IgD-negative memory B cell (primary cell): ENCODE measurements at regions not wholly inside any gene's neighbourhood (a gene's known extent, or its start where the extent isn't known, plus 50 kb on each side); places are given as distances from the start of the nearest gene placed in this dataset.

ENCODE experiments used
- H3K27ac Mint-ChIP-seq, 3 donors: one replicate each; pipeline ENCODE4 v1.8.0; 2020 to 2022; ENCODE audit warnings: mild to moderate bottlenecking in 3 of 3, mixed read lengths in 3 of 3, moderate library complexity in 1 of 3
- H3K27me3 Mint-ChIP-seq: one replicate; pipeline ENCODE4 v1.8.0; 2021; ENCODE audit warnings: mixed read lengths
- H3K36me3 Mint-ChIP-seq: one replicate; pipeline ENCODE4 v1.8.0; 2020; ENCODE audit warnings: mild to moderate bottlenecking, mixed read lengths
- H3K4me1 Mint-ChIP-seq, 3 donors: one replicate each; pipeline ENCODE4 v1.8.0; 2020 to 2022; ENCODE audit warnings: mixed read lengths in 3 of 3, mild to moderate bottlenecking in 1 of 3
- H3K4me3 Mint-ChIP-seq, 4 donors: one replicate each; pipeline ENCODE4 v1.8.0; 2020 to 2022; ENCODE audit warnings: mild to moderate bottlenecking in 4 of 4, mixed read lengths in 4 of 4, moderate library complexity in 3 of 4
- H3K9me3 Mint-ChIP-seq, 3 donors: one replicate each; pipeline ENCODE4 v1.8.0; 2020 to 2021; ENCODE audit warnings: mixed read lengths in 3 of 3, mild to moderate bottlenecking in 1 of 3

DNA sequence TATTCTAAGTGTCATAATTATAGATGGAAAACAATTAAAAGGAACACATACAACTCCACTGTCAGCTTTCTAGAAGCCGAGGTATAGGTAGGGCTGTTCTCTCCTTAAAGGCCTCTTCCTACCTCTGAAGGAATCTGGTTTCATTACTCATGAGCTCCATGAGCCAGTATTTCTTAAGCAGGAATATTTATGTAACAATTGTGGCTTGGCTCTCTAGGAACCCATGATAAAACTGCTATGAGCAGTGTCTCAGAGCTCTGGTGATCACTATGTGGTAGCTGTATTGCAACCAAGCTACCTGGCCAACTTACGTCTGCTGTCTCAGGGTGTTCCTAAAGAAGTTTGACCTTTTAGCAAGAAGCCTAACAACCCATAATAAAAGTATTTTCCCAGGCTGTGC, 157.7 kb downstream of the CEP120 start:
- Mint-ChIP-seq H3K27ac (no peak overlapping the region), H3K36me3 (no peaks in the 10 kb centered on the region), H3K4me1 (no peaks in the 10 kb centered on the region), H3K4me3 (no peak overlapping the region), H3K27me3 (peaks cover 1% of the 10 kb centered on the region), H3K9me3 (no peaks in the 10 kb centered on the region)

DNA sequence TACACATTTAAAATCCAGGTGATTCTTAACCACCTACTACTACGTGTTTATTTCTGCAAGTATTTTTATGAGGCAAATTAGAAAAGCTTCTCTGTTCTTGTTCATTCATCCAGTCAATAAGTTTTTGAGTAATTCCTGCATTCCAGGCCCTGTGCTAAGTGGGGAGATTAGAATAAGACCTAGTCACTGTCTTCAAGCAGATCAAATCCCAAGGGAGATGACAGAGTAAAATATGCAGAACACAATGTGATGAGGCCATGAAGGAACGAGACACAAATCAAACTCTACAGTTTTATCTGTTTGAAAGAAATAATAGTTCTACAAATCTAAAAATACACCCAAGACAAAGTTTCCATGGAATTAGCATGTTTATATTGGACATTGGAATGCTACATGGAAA, 158.8 kb downstream of the CEP120 start:
- no peaks in the 10 kb centered on the region for H3K4me1 Mint-ChIP-seq
- H3K36me3 Mint-ChIP-seq: no peaks in the 10 kb centered on the region
- H3K27me3 Mint-ChIP-seq: peaks cover 1% of the 10 kb centered on the region
- no peak overlapping the region for H3K4me3 Mint-ChIP-seq
- no peaks in the 10 kb centered on the region for H3K9me3 Mint-ChIP-seq
- no peak overlapping the region for H3K27ac Mint-ChIP-seq

DNA sequence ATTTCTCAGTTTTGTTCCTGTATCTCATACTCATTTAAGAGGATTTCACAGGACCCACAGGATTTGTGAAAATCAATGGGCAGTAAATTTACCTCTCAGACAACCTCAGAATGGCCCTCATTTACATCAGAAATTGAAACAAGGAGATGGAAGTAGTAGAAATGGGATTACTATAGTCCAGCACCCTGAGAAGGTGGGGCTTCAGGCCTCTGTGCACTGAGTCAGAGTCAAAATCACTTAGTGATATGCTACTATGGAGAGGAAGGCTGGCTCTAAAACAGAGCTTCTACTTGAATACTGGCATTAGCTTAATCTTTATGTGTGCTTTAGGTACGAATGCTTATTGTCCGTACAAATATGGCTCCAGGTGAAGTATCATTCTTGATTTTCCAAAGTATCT, 159.3 kb downstream of the CEP120 start:
- H3K27ac Mint-ChIP-seq: no peak overlapping the region
- no peak overlapping the region for H3K4me3 Mint-ChIP-seq
- H3K4me1 Mint-ChIP-seq: no peaks in the 10 kb centered on the region
- no peaks in the 10 kb centered on the region for H3K9me3 Mint-ChIP-seq
- H3K36me3 Mint-ChIP-seq: no peaks in the 10 kb centered on the region
- peaks cover 1% of the 10 kb centered on the region for H3K27me3 Mint-ChIP-seq

DNA sequence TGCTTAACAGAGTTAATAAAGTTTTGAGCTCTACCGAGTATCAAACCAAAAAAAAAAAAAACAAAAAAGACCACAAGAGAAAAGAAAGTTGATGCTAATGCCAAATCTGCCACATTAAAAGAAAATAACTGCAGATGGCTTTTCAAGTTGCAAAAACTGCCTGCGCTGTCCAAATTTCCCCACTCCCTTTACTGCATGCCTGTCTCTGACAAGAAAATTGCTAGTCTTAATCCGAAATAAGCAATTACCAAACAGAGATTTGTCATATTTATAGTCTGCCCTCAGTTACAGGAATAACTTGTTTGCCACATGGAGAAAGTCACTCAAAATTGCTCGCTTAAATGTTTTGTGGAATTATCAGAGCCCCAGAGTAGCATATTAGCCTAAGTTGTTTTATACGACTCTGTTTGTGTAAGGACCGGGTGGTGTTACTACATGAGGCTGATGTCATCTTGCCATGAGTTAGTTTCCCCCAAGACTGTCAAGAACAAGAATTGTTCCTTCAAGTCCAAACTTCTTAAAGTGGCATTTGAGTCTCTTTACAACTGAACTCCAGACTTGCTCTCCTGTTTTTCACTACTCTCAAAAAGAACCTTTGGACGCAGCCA, 160.9 kb downstream of the CEP120 start:
- Mint-ChIP-seq H3K4me1 (no peaks in the 10 kb centered on the region), H3K27me3 (peaks cover 1% of the 10 kb centered on the region), H3K36me3 (no peaks in the 10 kb centered on the region), H3K4me3 (no peak overlapping the region), H3K27ac (no peak overlapping the region), H3K9me3 (peaks cover 1 to 6% (median 5%) of the 10 kb centered on the region in 3 donors)

DNA sequence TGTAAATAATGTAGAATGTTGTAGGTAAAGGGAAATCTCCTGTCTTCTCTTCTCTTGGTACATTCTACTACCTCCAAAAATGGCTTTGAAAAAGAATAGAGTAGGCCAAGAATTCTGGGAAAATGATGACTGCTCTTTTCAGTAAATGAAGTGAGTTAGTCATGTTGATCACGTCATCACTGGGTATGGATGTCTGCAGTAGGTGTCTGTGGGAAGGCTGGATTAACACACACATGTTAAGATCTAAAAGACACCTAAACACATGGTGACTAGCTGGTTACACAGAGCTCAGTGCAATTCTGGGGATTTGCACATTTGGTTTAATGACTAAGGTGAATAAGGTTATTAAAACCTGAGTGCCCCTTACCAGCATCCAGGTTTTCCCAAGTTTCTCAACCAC, 161.5 kb downstream of the CEP120 start:
- peaks cover 1 to 10% (median 9%) of the 10 kb centered on the region in 3 donors for H3K9me3 Mint-ChIP-seq
- H3K36me3 Mint-ChIP-seq: no peaks in the 10 kb centered on the region
- H3K4me1 Mint-ChIP-seq: no peaks in the 10 kb centered on the region
- no peak overlapping the region for H3K4me3 Mint-ChIP-seq
- no peak overlapping the region for H3K27ac Mint-ChIP-seq
- H3K27me3 Mint-ChIP-seq: peaks cover 1% of the 10 kb centered on the region

DNA sequence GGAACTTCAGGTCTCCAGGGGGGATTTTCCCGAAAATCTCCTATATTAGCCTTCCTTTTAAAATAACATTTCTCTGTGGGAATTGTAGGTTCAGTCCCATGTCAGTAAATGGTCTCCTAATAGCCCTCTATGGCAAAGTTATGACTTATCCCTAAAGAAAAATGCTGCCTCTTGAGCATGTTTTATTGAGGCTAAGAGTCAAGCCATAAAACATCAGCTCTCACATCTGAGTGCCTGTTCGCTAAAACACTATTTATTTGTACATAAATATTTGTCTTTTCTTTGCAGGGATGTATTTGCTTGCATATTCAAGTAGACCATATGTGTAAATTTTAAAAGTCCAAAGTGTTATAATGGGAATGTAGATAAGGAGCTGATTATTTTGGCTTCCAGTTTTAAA, 160.4 kb downstream of the PRDM6 start:
- no peaks in the 10 kb centered on the region for H3K4me1 Mint-ChIP-seq
- H3K36me3 Mint-ChIP-seq: no peaks in the 10 kb centered on the region
- no peak overlapping the region for H3K27ac Mint-ChIP-seq
- H3K9me3 Mint-ChIP-seq: peaks cover 0 to 3% (median 0%) of the 10 kb centered on the region in 3 donors
- no peak overlapping the region for H3K4me3 Mint-ChIP-seq
- peaks cover 1% of the 10 kb centered on the region for H3K27me3 Mint-ChIP-seq

DNA sequence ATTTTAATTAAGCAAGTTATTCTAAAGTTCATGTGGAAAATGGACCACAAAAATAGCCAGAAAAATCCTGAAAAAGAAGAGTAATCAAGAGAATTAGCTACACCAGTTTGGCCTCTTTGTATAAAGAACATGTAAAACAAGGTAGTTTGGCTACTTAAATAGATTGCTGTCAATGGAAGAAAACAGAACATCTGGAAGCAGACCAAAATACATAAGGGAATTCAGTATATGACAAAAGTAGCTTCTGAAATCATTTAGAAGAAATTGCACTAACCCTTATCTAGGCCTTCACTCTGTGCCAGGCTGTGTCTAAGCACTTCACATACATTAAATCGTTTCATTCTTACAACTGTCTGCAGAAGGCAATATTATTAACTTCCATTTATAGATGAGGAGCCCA, 156.6 kb downstream of the PRDM6 start:
- no peak overlapping the region for H3K27ac Mint-ChIP-seq
- no peaks in the 10 kb centered on the region for H3K4me1 Mint-ChIP-seq
- no peak overlapping the region for H3K4me3 Mint-ChIP-seq
- H3K27me3 Mint-ChIP-seq: peaks cover 3% of the 10 kb centered on the region
- no peaks in the 10 kb centered on the region for H3K9me3 Mint-ChIP-seq
- no peaks in the 10 kb centered on the region for H3K36me3 Mint-ChIP-seq

DNA sequence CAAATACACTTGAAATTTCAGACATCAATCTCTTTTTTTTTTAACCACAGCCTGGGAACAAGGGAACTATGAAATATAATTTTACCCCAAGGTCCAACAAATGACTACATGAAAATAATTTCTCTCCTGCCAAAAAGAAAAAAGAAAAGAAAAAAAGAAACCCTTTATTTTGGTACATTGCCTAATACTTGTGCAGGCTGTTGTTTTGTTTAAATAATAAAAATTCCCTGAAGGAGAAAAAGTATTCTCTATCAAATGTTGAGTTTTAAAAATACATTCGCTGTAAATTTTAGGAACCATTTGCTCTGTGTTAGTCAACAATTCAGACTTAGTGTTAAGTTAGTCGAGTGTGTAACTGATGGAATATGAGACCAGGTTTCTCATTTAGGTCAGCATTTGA, 155.4 kb downstream of the PRDM6 start:
- H3K36me3 Mint-ChIP-seq: no peaks in the 10 kb centered on the region
- peaks cover 0 to 1% (median 0%) of the 10 kb centered on the region in 3 donors for H3K4me1 Mint-ChIP-seq
- no peaks in the 10 kb centered on the region for H3K9me3 Mint-ChIP-seq
- no peak overlapping the region for H3K27ac Mint-ChIP-seq
- peaks cover 3% of the 10 kb centered on the region for H3K27me3 Mint-ChIP-seq
- no peak overlapping the region for H3K4me3 Mint-ChIP-seq
